G401.6 (cell line): ENCODE measurements at regions not wholly inside any gene's neighbourhood (a gene's known extent, or its start where the extent isn't known, plus 50 kb on each side); places are given as distances from the start of the nearest gene placed in this dataset.
"Not testable (repeated sequence)": the region's sequence is repeated elsewhere in the genome, so short reads cannot be mapped to it uniquely, and the experiment has no call there.

ENCODE experiments used
- FAIRE-seq: peaks from 2 replicates; lab custom pipeline; 2012; peaks lifted over from hg19 to GRCh38; lab: Jason Lieb, UNC

DNA sequence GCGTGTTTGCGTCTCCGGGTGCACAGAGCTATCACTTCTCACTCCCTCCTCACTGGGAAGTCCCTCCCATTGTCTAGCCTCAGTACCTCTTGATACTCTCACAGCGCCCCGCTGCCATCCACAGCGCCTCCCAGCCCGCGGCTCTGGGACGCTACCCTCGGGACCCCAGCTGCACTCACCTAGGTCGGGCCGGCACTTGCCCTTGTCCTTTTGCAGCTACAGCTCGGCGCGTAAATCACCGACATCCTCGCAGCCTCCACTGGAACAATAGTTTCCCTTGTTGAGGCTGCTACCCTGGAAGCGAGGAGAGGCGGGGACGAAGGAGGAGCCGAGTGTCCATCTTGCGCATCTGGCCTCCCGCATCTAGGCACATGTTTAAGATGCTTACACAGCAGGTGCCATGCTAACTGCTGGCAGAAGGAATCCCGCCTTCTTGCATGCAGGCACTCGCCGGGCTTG, 269.5 kb upstream of the HSFY2 start:
- FAIRE-seq = no peak

DNA sequence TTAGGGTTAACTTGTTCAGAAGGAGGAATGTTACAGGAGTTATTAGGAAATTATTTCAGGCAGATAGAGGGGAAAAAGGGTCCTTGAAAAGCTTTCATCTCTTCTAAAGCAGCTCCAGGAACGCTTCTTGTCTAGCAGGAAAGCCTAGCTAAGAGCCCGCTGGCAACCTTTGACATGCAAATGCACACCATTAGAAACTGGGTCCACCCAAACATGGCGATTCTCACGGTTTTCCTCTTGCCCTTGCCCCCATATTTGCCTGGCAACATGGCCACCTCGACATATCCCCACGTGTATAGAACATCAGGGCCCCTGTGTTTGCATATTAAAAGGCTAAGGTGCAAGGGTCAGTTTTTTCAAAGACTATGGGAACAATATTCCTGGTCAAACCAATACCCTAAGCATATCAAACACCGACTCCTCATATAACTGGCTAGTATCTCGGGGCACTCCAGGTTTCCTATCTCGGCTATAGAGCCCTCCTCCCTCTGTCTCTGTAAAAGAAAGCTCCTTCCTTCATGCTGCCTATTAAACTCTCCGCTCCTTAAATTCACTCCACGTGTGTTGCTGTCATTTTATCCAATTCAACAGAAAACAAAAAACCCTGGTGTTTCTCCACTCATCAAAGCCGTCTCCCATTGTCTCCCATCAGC, 268.9 kb upstream of the HSFY2 start:
- FAIRE-seq = no peak

GRCh38 chrY:19026631-19027030, 253.1 kb upstream of the HSFY2 start:
- no peak for FAIRE-seq

DNA sequence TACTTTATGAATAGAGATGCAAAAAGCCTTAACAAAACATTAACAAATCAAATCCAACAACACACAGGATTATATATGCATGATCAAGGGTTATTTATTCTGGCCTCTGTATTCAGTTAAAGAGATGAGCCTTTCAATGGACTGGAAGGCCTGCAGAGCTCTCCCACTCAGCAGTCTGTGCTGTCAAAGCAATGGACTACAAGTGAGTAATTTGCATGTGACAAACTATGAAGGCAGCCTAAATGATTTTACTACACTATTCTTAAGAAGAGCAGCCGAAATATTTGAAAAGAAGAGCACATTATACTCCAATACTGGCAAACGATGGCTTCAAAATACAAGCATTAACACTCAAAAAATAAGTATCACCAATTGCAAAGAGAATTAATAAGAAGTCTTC, 250.4 kb upstream of the HSFY2 start:
- no peak for FAIRE-seq

GRCh38 chrY:19020193-19020592, 246.7 kb upstream of the HSFY2 start:
- FAIRE-seq = no peak

DNA sequence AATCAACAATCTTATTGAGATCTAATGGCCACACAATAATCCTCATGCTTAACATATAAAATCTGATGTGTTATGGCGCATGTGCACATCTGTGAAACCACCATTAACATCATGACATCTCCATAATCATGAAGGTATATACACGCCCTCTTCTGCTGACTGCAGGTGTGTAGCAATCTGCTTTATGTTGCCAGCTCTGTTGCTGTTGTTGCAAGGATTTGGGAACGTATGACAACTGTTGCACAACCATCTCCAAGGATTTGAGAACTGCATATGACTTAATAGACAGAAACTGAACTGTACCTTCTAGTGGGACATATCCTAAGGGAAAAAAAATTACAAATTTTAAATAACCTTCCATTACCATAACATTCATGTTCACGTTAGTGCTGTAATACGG, 243.5 kb upstream of the HSFY2 start:
- FAIRE-seq = no peak

GRCh38 chrY:19015854-19016253, 242.3 kb upstream of the HSFY2 start:
- FAIRE-seq = no peak

DNA sequence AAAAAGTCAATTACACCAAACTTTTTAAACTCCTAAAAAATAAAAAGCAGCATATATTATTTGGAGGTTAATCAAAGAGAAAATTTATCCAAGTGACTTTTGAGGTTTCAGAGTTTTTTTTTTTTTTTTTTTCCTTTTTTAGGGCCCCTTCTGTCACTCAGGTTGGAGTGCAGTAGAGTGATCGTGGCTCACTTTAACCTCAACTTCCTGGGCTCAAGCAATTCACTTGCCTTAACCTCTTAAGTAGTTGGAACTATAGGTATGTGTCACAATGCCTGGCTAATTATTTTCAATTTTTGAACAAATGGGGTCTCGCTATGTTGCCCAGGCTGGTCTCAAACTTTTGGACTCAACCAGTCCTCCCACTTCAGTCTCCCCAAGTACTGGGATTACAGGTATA, 241.7 kb upstream of the HSFY2 start:
- no peak for FAIRE-seq

DNA sequence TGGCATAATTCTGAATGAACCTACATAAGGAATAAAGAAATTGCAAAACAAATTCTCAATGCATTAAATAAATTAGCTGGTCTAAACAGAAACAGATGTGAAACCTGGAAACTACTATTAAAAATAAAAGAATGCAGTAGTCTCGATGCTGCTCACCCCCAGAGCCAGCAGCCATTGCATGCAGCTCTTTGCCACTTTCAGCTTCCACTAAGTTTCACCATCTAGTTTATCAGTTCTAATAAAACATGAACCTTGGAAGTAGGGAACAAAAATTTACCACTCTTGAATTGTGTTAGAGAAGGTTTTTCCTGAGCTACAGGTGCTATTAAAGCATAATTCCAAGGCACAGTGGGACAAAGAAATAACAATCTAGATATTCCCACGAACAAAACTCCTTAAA, 239.4 kb upstream of the HSFY2 start:
- no peak for FAIRE-seq

DNA sequence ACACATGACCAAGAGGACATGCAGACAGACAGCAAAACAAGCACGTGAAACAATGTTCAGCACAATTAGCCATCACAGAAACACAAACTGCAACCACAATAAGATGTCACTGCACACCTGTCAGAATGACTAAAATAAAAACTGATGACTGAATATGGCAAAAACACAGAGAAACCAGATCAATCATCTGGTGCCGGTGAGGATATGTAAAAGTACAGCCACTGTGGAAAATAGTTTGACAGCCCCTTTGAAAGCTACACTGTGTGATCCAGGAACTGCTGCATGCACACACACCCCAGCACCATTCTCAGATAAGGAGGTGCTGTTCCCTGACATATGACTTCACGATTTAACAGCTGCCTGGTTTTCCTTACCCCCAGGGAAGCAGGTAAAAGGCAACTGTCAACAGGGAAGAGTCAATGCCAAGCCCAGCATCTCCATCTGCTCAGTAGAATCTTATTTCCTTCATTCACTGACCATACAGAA, 238.1 kb upstream of the HSFY2 start:
- no peak for FAIRE-seq

GRCh38 chrY:19006234-19006633, 232.7 kb upstream of the HSFY2 start:
- no peak for FAIRE-seq

DNA sequence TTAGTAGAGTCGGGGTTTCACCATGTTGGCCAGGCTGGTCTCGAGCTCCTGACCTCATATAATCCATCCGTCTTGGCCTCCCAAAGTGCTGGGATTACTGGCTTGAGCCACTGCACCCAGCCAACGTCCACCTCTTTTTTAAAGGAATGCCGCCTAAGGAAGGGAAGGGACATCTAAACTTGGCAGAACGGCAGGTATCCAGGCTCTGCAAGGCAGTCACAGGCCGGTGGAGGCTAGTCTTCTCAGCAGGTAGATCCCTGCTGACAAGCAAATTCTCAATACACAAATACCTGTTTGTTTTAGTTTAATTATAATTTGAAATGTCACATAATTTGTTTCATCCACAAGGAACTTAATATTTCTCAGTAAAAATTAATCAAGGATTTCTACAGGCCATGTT, 232.0 kb upstream of the HSFY2 start:
- no peak for FAIRE-seq

DNA sequence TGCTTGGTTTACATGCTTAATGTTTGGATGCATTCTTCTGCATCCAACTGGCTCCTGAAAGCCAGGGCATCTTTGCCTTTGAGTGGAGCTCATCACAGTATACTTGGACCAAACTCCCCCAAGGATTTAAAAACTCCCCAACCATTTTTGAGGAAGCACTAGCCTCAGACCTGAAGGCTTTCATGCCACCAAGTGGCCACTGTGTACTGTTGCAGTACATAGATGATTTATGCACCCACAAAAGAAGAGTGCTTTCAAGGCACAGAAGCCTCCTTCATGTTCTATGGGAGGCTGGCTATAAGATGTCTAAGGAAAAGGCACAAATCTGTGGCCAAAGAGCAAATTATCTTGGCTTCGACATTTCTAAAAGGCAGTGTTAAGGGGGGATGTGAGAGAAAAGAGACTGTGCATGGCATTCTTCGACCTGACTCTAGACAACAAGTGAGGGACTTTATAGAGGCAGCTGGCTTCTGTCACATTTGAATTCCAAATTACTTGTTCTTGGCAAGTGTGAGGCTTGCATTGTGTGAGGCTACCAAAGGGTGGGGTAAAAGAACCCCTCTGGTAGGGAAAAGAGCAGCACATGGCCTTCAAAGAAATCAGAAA, 224.2 kb upstream of the HSFY2 start:
- no peak for FAIRE-seq

- FAIRE-seq = no peak
Measured at GRCh38 chrY:18993480-18993879, 219.9 kb upstream of the HSFY2 start.

- FAIRE-seq = not testable (repeated sequence)
Measured at GRCh38 chrY:18992684-18993083, 219.1 kb upstream of the HSFY2 start.

GRCh38 chrY:18989356-18989755, 215.8 kb upstream of the HSFY2 start:
- FAIRE-seq = no peak

DNA sequence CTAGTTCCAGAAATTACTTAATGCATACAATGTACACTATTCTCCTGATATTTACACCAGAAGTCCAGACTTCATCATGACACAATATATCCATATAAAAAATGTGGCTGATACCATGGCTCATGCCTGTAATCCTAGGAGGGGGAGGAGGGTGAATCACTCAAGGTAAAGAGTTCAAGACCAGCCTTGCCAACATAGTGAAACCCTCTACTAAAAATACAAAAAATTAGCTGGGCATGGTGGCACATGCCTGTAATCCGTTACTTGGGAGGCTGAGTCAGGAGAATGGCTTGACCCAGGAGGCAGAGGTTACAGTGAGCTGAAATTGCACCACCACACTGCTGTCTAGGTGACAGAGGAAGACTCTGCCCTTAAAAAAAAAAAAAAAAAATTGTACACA, 192.5 kb upstream of the HSFY2 start:
- no peak for FAIRE-seq

DNA sequence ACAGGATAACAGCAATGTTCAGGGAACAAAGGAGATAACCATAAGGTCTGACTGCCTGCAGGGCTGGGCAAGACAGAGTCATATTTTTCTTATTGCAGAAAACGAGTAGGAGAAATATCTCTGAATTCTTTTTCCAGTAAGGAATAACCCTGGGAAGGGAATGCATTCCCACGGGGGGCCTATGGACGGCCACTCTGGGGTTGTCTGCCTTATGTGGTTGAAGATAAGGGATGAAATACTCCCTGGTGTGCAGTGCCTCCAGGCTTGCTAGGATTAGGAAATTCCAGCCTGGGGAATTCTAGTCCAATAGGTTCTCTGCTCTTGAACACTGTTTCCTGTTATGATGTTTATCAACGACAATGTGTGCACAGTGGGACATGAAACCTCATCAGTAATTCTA, 185.3 kb upstream of the HSFY2 start:
- FAIRE-seq = no peak

GRCh38 chrY:18951657-18952435, 178.3 kb upstream of the HSFY2 start:
- FAIRE-seq = no peak

DNA sequence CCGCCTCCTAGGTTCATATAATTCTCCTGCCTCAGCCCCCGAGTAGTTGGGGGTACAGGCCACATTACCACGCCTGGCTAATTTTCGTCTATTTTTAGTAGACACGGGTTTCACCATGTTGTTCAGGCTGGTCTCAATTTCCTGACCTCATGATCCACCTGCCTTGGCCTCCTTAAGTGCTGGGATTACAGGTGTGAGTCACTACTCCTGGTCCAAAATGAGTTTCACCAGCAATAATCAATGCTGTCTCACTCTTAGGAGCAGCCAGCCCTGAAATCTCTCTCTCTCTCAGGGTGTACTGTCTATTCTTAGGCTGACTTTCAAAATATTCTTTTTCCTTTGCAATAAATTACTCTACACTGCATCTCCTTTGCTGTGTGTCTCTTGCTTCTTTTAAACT, 177.5 kb upstream of the HSFY2 start:
- no peak for FAIRE-seq

GRCh38 chrY:18936831-18937230, 163.3 kb upstream of the HSFY2 start:
- no peak for FAIRE-seq

- FAIRE-seq = no peak
Measured at GRCh38 chrY:18919256-18919655, 145.7 kb upstream of the HSFY2 start.

DNA sequence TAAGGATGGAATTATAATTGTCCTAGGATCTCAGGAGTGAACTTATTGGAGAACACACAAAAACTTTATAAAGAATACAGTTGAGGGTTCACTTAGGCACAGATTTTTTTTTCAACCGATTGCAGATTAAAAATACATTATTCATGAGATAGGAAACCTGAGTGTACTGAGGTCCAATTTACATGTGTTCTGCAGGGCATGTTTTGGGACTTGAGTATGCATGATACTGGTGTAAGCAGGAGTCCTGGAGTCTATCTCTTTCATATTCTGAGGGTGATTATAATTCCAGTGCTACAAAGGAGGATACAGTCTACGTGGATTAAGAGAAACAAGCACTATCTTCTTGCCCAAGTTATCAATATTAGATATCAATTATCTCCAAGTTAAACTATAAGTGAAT, 139.3 kb upstream of the HSFY2 start:
- no peak for FAIRE-seq

GRCh38 chrY:18909846-18910245, 136.3 kb upstream of the HSFY2 start:
- FAIRE-seq = no peak
